ENCODE measurements at regions not wholly inside any gene's neighbourhood (a gene's known extent, or its start where the extent isn't known, plus 50 kb on each side); places are given as distances from the start of the nearest gene placed in this dataset.

DNA sequence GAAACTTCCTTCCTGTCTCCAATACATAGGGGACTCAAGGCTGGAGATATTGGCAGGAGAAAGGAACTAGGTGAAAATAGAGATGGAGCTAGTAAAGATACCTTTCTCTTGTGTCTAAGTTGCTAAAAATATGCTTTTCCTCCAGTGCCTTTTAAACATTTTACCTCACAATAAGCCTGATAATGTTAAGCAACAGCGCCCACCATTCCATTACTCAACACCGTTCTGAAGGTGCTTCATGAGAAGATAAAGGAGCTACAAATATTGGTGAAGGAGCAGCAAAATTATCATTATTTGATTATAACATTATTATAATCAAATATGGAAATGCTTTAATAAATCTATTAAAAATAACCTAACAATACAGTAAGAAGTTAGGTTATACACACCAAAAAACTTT, 83.6 kb upstream of the BARX2 start:
- TF ChIP-seq, protein P1, sequence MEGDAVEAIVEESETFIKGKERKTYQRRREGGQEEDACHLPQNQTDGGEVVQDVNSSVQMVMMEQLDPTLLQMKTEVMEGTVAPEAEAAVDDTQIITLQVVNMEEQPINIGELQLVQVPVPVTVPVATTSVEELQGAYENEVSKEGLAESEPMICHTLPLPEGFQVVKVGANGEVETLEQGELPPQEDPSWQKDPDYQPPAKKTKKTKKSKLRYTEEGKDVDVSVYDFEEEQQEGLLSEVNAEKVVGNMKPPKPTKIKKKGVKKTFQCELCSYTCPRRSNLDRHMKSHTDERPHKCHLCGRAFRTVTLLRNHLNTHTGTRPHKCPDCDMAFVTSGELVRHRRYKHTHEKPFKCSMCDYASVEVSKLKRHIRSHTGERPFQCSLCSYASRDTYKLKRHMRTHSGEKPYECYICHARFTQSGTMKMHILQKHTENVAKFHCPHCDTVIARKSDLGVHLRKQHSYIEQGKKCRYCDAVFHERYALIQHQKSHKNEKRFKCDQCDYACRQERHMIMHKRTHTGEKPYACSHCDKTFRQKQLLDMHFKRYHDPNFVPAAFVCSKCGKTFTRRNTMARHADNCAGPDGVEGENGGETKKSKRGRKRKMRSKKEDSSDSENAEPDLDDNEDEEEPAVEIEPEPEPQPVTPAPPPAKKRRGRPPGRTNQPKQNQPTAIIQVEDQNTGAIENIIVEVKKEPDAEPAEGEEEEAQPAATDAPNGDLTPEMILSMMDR (IDR thresholded peaks at IDR 0.05): no peak
- no peak for TF ChIP-seq POLR2A (IDR thresholded peaks at IDR 0.05)

Data from heart left ventricle (tissue), 13 donors.